Spleen (tissue), 11 donors: ENCODE measurements at regions not wholly inside any gene's neighbourhood (a gene's known extent, or its start where the extent isn't known, plus 50 kb on each side); places are given as distances from the start of the nearest gene placed in this dataset.

Experiments
- DNase-seq: peaks from one replicate; pipeline ENCODE4 v3.0.0-alpha.2; 2020
- H3K27ac ChIP-seq, 8 donors: fragments of 200-600 bp; sonication (generic) in 7 of 8; 1 replicate in 4 of 8; 2 replicates in 4 of 8; pipeline versions ENCODE4 v1.5.0 to v1.8.0; 2016 to 2021; ENCODE audit warnings: inconsistent platforms in 4 of 8, mild to moderate bottlenecking in 4 of 8, moderate library complexity in 1 of 8
- H3K27me3 ChIP-seq, 7 donors: fragments of 200-600 bp; sonication (generic) in 6 of 7; replicated peaks in 1 of 7; 1 replicate in 4 of 7; 2 replicates in 3 of 7; pipeline versions ENCODE4 v1.5.0 to v1.8.0; 2016 to 2021; ENCODE audit warnings: inconsistent platforms in 3 of 7, mild to moderate bottlenecking in 1 of 7
- H3K36me3 ChIP-seq, 6 donors: fragments of 200-600 bp; sonication (generic) in 5 of 6; 1 replicate in 4 of 6; 2 replicates in 2 of 6; pipeline versions ENCODE4 v1.5.0 to v1.8.0; 2016 to 2021; ENCODE audit warnings: inconsistent platforms in 2 of 6
- H3K4me1 ChIP-seq, 6 donors: fragments of 200-600 bp; sonication (generic) in 5 of 6; 1 replicate in 3 of 6; 2 replicates in 3 of 6; pipeline versions ENCODE4 v1.5.0 to v1.8.0; 2016 to 2021; ENCODE audit warnings: inconsistent platforms in 3 of 6
- H3K4me3 ChIP-seq, 8 donors: fragments of 200-600 bp; sonication (generic) in 7 of 8; 1 replicate in 4 of 8; 2 replicates in 4 of 8; pipeline versions ENCODE4 v1.5.0 to v1.8.0; 2016 to 2021; ENCODE audit warnings: inconsistent platforms in 4 of 8, mild to moderate bottlenecking in 4 of 8, moderate library complexity in 2 of 8
- H3K9me3 ChIP-seq, 8 donors: fragments of 200-600 bp; sonication (generic) in 7 of 8; 1 replicate in 4 of 8; 2 replicates in 4 of 8; pipeline versions ENCODE4 v1.5.0 to v1.8.0; 2016 to 2021; ENCODE audit warnings: inconsistent platforms in 4 of 8
- POLR2A ChIP-seq, 3 donors: fragments of 450-650 bp; IDR thresholded peaks; one replicate each; pipeline ENCODE4 v1.5.1; 2017; ENCODE audit warnings: antibody characterized with exemption in 3 of 3, mild to moderate bottlenecking in 1 of 3
- POLR2AphosphoS5 ChIP-seq, 3 donors: sonication (generic); formaldehyde crosslinking; IDR thresholded peaks; one replicate each; pipeline ENCODE4 v1.5.1; 2017; ENCODE audit warnings: antibody characterized with exemption in 3 of 3
- WGBS, 5 donors: extraction: QIAGEN DNeasy Blood & Tissue Kit in 3 of 5; methylation state at CpG; one replicate each; pipeline versions ENCODE4 v1.1.5 to v1.1.7; 2013 to 2018; 5-methylcytosine and 5-hydroxymethylcytosine counted together
- intact Hi-C: fragments of 100-400 bp; cut with DNase I; formaldehyde crosslinking; loops from one replicate; pipeline ENCODE4 v1.15.0; 2023; ENCODE audit warnings: low total_unique reads
- TF ChIP-seq, protein P1 (sequence below), 11 experiments: fragments of 200-600 bp in 7 of 11; fragments of 450-650 bp in 4 of 11; sonication (generic) in 4 of 11; IDR thresholded peaks in 8 of 11; conservative IDR thresholded peaks in 3 of 11; 1 replicate in 7 of 11; 2 replicates in 4 of 11; pipeline versions ENCODE4 v1.4.0 to v1.8.0; 2016 to 2021; ENCODE audit warnings: antibody characterized with exemption in 11 of 11, inconsistent platforms in 4 of 11, mild to moderate bottlenecking in 1 of 11
- donor health status: healthy with polysubstance abuse.
- donor health status: DM: no; HTN: no; CAD: no; lungs with moderate emphysema.
- donor health status: DM: no; HTN: no; CAD: no.
- donor health status: Bipolar disorder and iron deficiency.
- donor health status: healthy.
- donor health status: DM: no; HTN: no; CAD: no.
- donor health status: DM: yes; HTN: yes; CAD: no.

- 45 to 64% (median 49%) methylated on average over 3 of the region's 3 CpGs for WGBS, 5 donors
- TF ChIP-seq POLR2A (IDR thresholded peaks at IDR 0.05): no peak
- TF ChIP-seq, protein P1, sequence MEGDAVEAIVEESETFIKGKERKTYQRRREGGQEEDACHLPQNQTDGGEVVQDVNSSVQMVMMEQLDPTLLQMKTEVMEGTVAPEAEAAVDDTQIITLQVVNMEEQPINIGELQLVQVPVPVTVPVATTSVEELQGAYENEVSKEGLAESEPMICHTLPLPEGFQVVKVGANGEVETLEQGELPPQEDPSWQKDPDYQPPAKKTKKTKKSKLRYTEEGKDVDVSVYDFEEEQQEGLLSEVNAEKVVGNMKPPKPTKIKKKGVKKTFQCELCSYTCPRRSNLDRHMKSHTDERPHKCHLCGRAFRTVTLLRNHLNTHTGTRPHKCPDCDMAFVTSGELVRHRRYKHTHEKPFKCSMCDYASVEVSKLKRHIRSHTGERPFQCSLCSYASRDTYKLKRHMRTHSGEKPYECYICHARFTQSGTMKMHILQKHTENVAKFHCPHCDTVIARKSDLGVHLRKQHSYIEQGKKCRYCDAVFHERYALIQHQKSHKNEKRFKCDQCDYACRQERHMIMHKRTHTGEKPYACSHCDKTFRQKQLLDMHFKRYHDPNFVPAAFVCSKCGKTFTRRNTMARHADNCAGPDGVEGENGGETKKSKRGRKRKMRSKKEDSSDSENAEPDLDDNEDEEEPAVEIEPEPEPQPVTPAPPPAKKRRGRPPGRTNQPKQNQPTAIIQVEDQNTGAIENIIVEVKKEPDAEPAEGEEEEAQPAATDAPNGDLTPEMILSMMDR (IDR thresholded peaks at IDR 0.05 in 8 of 11, conservative IDR thresholded peaks at IDR 0.05 in 3 of 11): no peak
- no peak for TF ChIP-seq POLR2AphosphoS5 (IDR thresholded peaks at IDR 0.05)
- Histone ChIP-seq H3K27me3 (no peaks in the 10 kb centered on the region), H3K36me3 (no peaks in the 10 kb centered on the region), H3K27ac (no peak overlapping the region), H3K4me1 (peaks cover 0 to 10% (median 2%) of the 10 kb centered on the region in 6 donors), H3K9me3 (no peaks in the 10 kb centered on the region), H3K4me3 (no peak overlapping the region)
- intact Hi-C loops: no loop called here
- DNase-seq: no peak
These were observed 205.5 kb upstream of the TGFBR2 start for GRCh38 chr3:30400926-30401325.

DNA sequence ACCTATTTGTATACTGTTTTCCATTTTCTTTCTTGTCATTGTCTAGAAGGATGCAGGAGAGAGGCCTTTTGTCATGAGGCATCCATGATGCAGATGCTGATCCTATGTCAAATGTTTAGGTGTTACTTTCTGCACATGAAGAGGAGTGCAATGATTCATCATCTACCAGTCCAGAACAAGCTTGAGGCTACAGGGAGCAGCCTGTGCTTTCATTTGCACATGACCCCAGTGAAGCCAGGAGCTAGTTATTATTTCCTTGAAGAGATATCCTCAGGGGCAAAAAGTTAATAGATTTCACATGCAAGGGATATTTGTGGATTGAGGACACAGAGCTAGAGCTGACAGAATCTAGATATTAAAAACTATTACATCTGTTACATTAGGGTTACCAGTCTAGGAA lies 204.4 kb upstream of the TGFBR2 start:
- Histone ChIP-seq H3K4me3 (no peak overlapping the region), H3K36me3 (no peaks in the 10 kb centered on the region), H3K4me1 (peaks cover 0 to 10% (median 2%) of the 10 kb centered on the region in 6 donors), H3K27me3 (no peaks in the 10 kb centered on the region), H3K27ac (no peak overlapping the region), H3K9me3 (no peaks in the 10 kb centered on the region)
- no peak for TF ChIP-seq POLR2AphosphoS5 (IDR thresholded peaks at IDR 0.05)
- TF ChIP-seq POLR2A (IDR thresholded peaks at IDR 0.05): no peak
- TF ChIP-seq, protein P1 (IDR thresholded peaks at IDR 0.05 in 8 of 11, conservative IDR thresholded peaks at IDR 0.05 in 3 of 11): no peak
- intact Hi-C loops: no loop called here
- DNase-seq: no peak

GRCh38 chr3:30407651-30408050 lies 198.8 kb upstream of the TGFBR2 start:
- intact Hi-C loops: no loop called here
- Histone ChIP-seq H3K9me3 (peaks cover 4 to 19% (median 14%) of the 10 kb centered on the region in 8 donors), H3K4me3 (no peak overlapping the region), H3K4me1 (no peaks in the 10 kb centered on the region), H3K27me3 (no peaks in the 10 kb centered on the region), H3K36me3 (no peaks in the 10 kb centered on the region), H3K27ac (no peak overlapping the region)
- 94 to 99% (median 95%) methylated on average over 2 of the region's 2 CpGs for WGBS, 5 donors
- TF ChIP-seq, protein P1 (IDR thresholded peaks at IDR 0.05 in 8 of 11, conservative IDR thresholded peaks at IDR 0.05 in 3 of 11): no peak
- TF ChIP-seq POLR2AphosphoS5 (IDR thresholded peaks at IDR 0.05) (no peak), POLR2A (IDR thresholded peaks at IDR 0.05) (no peak)
- no peak for DNase-seq

GRCh38 chr3:30408105-30408557 lies 198.3 kb upstream of the TGFBR2 start:
- Histone ChIP-seq H3K36me3 (no peaks in the 10 kb centered on the region), H3K9me3 (peaks cover 4 to 19% (median 14%) of the 10 kb centered on the region in 8 donors), H3K4me1 (no peaks in the 10 kb centered on the region), H3K4me3 (no peak overlapping the region), H3K27me3 (no peaks in the 10 kb centered on the region), H3K27ac (no peak overlapping the region)
- WGBS, 5 donors: 72 to 88% (median 79%) methylated on average over 2 of the region's 2 CpGs
- no peak for DNase-seq
- TF ChIP-seq POLR2A (IDR thresholded peaks at IDR 0.05): no peak
- no peak for TF ChIP-seq POLR2AphosphoS5 (IDR thresholded peaks at IDR 0.05)
- TF ChIP-seq, protein P1 (IDR thresholded peaks at IDR 0.05 in 8 of 11, conservative IDR thresholded peaks at IDR 0.05 in 3 of 11): no peak
- intact Hi-C loops: no loop called here
